ENCODE measurements at regions not wholly inside any gene's neighbourhood (a gene's known extent, or its start where the extent isn't known, plus 50 kb on each side); places are given as distances from the start of the nearest gene placed in this dataset.

GRCh38 chr11:107183953-107184352 lies 165.7 kb upstream of the GUCY1A2 start (continued):
- TF ChIP-seq NR3C1 (CRISPR knock-in tag; conservative IDR thresholded peaks at IDR 0.05; ENCODE audit: low read depth) (no peak), FOXJ3 (CRISPR knock-in tag; IDR thresholded peaks at IDR 0.05; ENCODE audit: borderline replicate concordance) (no peak), ZNF532 (CRISPR knock-in tag; IDR thresholded peaks at IDR 0.05; ENCODE audit: borderline replicate concordance) (no peak), AR (CRISPR knock-in tag; IDR thresholded peaks at IDR 0.05) (no peak), ZNF281 (CRISPR knock-in tag; IDR thresholded peaks at IDR 0.05) (no peak)

- DNase-seq (ENCODE audit: low spot score) (no peak), ATAC-seq (no peak)
- H3K4me1 Mint-ChIP-seq = peaks cover 6% of the 10 kb centered on the region
- ChIA-PET POLR2A (no interaction called here), CTCF (interaction anchor here (1.0 kb wide), 1 partner anchor 15 kb away, joined by 3 read pairs; no protein-coding TSS in a partner anchor)
- no peaks in the 10 kb centered on the region for H3K27me3 Mint-ChIP-seq (ENCODE audit: low read depth)
- H3K9me3 Mint-ChIP-seq = no peaks in the 10 kb centered on the region
- no peak overlapping the region for H3K4me3 Mint-ChIP-seq
- H3K36me3 Mint-ChIP-seq = no peaks in the 10 kb centered on the region
- TF ChIP-seq ZNF671 (CRISPR knock-in tag; IDR thresholded peaks at IDR 0.05) (no peak), ZNF281 (CRISPR knock-in tag; IDR thresholded peaks at IDR 0.05) (no peak), ETV6 (CRISPR knock-in tag; IDR thresholded peaks at IDR 0.05) (no peak), GTF2I (CRISPR knock-in tag; conservative IDR thresholded peaks at IDR 0.05) (no peak), MYBL2 (CRISPR knock-in tag; IDR thresholded peaks at IDR 0.05) (no peak), ZNF396 (CRISPR knock-in tag; IDR thresholded peaks at IDR 0.05; ENCODE audit: borderline replicate concordance) (no peak), ATF3 (CRISPR knock-in tag; conservative IDR thresholded peaks at IDR 0.05) (no peak), KAT7 (CRISPR knock-in tag; IDR thresholded peaks at IDR 0.05; ENCODE audit: borderline replicate concordance) (no peak), RELA (CRISPR knock-in tag; IDR thresholded peaks at IDR 0.05; ENCODE audit: borderline replicate concordance) (no peak), ZNF263 (CRISPR knock-in tag; IDR thresholded peaks at IDR 0.05; ENCODE audit: low read depth) (no peak), ZBTB43 (CRISPR knock-in tag; IDR thresholded peaks at IDR 0.05) (no peak), PRRX2 (CRISPR knock-in tag; IDR thresholded peaks at IDR 0.05) (no peak)
- H3K27ac Mint-ChIP-seq = no peak overlapping the region
Observed at GRCh38 chr11:107182978-107183377, 164.7 kb upstream of the GUCY1A2 start.

Data from WTC11 (cell line).